Stimulated activated CD4-positive, alpha-beta T cell treated with anti-CD3 and anti-CD28 coated beads, Interleukin-1b, Interleukin-23, amount 100 ng/mL, for 48 hours (primary cell): ENCODE measurements at regions not wholly inside any gene's neighbourhood (a gene's known extent, or its start where the extent isn't known, plus 50 kb on each side); places are given as distances from the start of the nearest gene placed in this dataset.

Source experiments
- DNase-seq: peaks from one replicate; pipeline ENCODE4 v3.0.0-alpha.2; 2020

DNA sequence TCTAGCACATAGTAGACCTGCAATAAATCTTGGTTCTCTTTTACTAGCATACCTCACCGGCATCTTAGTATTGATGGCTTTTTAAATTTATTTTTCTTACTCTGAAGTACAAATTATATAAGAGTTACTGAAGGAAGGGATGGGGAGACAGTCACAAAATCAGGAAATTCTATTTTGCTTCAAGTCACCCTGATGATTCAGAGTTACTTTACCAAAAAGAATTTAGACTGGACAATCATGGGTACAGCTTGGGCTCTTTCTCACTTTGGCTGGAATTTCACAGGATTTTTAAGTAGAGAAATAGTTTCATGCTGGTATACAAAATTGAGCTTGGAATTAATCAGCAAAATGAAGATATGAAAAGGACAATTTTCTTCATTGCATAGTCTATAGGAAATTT lies 919.2 kb downstream of the METTL15 start:
- DNase-seq = no peak

DNA sequence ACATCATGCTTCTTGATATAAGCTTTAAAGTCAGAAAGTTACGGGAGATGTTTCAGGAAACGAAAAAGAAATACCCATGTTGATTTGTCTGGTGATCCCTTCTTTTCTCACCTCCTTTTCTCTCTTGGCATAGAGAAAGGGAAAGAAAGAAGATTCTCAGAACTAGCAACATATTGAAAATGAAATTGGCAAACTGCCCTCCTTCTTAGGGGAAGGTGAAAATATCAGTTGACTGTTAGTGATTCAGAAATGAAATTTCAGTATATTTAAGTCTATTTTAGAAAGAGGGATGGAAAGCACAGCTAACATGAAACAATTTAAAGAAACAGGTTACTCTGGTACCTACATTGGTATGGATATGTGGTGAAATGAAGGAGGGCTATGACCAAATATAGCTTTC lies 918.1 kb downstream of the METTL15 start:
- DNase-seq = no peak

DNA sequence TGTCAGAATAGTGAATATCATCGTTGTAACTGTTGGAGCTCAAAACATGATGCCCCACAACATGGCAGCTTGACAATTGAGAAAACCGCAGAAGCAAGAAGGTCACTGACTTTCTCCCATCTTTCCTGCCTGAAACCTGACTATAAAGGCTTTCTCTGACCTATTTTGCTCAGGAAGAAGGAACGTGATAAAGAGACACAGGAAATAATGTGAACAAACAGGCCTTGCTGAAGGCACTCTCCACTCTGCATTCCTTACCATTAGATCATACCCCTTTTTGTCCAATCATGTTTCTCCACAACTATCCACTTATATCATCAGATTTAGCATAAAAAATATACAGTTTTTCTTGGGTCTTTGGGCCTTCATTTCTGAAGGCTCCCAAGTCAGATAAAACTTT lies 916.8 kb downstream of the METTL15 start:
- no peak for DNase-seq

DNA sequence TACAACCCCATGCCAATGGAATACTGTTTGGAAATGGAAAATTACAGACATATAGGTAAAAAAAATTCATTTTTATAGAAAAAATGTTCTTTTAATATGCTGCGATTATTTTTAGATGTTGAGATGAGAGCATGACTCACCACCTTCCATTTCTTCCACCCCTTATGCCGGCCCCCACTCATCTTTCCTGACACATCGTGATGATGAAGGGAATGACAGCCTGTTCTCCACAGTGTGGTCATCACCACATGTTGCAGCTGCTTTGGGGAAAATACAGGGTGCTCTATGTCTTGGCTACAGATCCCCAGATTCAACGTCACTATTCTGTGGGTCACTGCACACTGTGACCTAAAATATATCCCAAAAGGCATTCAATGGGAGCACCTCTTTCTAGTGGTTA lies 916.2 kb downstream of the METTL15 start:
- no peak for DNase-seq

DNA sequence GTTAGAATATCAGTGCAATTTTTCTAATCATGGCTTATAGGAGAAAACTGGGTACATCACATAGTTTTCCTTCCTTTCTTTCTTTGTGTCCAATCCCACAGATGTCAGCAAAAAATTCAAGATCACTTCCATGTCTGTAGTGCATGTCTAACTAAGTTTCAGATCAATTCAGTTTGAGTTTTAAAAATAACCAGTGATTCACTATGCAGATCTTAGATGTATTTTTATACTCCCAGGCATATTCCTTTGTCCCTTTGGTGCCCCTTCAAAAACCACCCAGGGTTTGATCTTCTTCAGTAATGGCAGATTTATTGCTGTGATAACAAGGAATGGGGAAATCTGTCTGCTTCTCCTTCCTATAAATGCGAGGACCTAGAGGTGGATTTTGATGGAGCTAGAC lies 915.6 kb downstream of the METTL15 start:
- DNase-seq = no peak

DNA sequence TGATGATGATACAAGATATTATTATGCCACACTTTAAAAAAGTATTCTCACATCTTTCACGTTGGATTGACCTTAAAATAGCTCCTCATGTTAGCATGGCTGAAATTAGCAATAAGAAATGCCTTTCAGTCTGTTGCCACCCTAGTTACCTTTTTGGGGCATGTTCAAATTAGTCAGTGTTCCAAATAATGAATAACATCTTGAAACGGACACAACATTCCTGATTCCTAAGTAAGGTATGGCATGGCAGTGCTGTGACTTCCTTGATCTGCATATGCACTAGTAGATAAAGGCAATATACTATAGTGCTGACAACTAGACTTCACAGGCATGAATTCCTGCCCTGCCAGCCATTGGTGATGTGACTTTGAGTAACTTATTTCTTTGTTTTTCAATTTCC lies 914.5 kb downstream of the METTL15 start:
- no peak for DNase-seq

DNA sequence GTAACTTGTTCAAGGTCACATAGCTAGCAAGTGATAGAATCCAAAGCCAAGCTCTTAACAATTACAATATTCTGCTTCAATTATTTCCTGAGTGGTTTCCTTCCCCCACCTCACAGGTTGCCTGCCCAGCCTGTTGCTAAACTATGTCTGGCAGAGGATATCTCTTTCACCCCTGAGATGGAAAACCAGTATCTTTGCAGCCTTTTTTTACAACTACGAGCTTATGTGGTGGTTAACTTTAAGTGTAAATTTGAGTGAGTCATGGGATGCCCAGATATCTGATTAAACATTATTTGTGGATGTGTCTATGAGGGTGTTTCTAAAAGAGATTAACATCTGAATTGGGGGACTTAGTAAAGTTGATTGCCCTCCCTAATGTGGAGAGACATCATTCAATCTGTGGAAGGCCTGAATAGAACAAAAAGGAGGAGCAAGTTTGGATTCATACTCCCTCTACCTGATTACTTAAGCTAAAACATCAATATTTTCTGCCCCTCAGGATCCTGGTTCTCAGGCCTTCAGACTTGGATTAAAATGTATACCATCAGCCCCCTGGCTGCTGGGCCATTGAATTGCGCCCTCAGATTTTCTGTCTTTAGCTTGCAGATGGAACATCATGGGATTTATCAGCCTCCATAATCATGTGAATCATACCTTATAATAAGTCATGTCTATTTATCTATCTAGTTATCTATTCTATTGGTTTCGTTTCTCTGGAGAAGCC lies 911.9 kb downstream of the METTL15 start:
- DNase-seq = no peak

DNA sequence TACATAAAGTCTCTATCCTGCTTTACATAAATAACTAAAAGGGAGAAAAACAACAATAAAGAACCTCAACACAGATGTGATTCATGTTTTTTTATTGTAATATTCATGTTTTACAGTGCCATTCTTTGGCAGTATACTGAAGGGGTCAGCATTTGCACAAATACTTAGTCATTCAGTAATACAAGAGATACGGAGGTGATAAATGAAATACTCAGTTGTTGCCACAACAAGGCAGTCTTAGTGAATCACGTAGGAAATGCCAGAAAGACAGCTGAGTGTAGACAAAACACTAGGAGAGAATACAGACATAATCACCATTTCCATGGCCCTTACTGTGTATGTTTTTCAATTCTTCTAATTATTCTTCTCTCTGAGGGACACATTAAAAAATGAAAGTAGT lies 910.4 kb downstream of the METTL15 start:
- no peak for DNase-seq

DNA sequence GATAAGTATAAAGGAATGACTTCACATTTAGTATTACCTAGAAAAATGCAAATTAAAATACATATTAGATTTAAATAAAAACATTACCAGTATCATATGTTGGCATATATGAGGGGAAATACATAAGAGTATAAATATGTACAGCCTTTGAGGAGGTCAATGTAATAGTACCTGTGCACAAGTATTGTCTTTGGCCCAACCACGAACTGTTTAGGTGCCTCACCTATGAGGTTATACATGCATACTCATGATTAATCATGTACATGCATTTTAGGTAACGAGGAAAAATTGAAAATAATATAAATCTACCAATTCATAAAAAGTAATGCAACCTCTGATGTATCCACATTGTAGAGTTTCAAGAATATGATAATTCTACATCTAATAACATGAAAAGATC lies 909.8 kb downstream of the METTL15 start:
- DNase-seq = no peak

DNA sequence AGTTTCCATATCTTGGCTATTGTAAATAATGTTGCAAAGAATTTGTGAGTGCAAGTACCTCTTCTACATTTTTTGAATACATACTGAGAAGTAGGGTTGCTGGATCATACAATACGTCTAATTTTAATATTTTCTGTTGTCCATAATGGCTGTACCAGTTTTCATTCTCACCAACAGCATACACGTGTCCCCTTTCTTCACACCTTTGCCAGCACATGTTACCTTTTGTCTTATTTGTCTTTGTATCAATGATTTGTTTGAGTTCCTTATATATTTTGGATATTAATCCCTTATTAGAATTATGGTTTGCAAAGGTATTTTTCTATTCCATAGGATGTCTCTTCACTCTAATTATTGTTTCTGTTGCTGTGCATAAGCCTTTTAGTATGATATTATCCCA lies 904.3 kb downstream of the METTL15 start:
- no peak for DNase-seq

DNA sequence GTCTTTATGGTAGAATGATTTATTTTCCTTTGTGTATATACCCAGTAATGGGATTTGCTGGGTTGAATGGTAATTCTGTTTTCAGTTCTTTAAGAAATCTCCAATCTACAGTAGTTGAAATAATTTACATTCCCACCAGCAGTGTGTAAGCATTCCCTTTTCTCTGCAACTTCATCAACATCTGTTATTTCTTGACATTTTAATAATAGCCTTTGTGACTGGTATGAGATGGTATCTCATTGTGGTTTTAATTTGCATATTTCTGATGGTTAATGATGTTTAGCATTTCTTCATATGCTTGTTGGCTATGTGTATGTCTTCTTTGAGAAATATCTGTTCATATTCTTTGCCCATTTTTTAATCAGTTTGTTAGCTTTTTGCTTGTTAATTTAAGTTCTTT lies 901.2 kb downstream of the METTL15 start:
- DNase-seq = no peak

DNA sequence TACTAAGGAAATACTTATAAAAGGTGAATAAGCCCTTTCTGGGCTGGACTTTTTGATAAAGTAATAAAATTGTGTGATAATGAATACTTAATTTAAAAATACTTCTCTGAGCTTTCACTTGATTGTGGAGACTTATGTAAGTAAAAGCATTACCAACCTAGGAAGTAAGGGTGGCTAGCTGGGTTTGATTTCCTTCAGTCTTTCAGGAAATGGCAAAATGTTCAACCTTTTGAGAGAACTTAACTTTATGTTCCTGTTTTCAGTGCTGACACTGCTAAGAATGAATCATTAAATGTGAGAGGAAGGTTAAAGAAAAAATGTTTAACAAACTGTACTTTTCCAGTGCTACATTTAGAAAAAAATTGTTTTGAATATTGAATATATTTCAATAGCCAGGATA lies 900.3 kb downstream of the METTL15 start:
- DNase-seq = no peak

DNA sequence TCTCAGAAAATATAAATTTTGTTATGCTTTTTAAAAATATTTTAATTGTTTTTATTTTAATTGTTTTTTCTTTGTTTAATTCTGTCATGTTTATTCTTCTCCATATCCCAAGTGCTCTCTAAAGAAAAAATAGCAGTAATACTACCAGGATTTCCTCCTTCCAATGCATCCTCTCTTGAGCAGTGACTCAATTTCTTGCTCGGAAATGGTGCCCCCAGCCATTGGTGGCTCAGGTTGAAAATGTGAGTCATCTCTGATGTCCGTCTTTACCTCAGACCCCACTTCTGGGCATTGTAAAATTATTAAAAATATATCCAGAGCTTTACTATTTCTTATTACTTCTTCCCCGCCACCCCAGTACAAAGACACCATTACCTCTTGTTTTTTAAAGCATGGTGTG lies 898.5 kb downstream of the METTL15 start:
- no peak for DNase-seq

DNA sequence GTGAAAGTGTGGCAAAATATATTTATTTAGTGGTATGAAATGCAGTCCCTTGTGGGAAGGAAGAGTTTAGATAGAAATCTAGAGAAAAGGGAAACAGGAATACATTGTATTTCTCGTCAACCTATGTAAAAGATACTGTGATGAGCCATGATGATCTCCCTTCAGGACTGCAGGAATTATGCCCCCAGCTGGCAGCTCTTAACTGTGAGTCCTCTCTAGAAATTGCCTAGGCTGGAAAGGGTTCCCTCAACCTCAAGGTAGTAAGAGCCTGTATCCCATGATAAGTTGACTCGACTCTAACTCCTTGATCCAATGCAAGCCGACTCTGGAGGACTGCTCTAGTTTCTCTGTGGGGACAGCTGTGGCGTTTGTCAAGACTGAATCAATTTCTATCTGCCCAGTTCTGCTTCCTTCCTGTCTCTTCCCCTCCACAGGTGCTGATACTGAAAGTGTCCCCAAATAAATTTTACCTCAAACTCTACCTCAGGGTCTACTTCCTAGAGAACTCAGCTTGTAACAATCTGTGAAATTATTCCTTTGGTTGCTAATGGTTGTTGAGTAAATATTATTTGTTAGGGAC lies 897.3 kb downstream of the METTL15 start:
- no peak for DNase-seq

DNA sequence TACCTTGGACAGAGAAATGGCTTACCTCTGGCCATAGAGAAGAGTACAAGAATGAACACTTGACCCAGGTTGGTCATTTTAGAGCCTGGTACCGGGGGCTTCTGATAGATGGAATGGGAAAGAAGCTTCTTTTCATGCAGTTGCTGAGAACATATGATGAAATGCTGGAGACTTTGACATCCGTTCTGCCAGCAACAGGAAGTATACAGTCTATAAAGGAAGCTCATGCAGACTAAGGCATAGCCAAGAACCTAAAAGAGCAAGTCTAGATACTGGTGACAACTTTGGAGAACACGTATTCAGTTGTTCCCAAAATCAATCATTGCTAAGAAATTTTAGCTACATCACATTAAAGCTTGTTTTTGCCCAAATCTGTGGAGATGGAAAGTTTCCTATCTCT lies 894.6 kb downstream of the METTL15 start:
- no peak for DNase-seq

DNA sequence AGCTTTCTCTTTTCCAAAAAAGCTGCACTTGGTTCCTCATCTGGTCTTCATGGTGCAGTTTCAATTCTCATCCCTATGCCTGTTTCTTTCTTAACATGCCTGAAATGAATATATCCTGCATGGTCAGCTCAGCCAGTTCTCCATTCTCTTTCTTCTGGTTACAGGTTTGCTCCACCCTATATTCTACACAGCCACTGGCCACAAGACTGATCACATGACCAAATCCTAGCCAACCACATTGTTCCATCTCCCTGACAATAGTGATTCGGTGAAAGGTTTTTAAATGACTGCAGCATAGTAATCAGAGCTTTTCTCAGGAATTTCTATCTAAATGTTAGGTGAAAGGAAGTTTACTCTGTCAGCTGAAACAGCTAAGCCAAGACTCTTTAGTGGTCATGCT lies 891.4 kb downstream of the METTL15 start:
- no peak for DNase-seq

DNA sequence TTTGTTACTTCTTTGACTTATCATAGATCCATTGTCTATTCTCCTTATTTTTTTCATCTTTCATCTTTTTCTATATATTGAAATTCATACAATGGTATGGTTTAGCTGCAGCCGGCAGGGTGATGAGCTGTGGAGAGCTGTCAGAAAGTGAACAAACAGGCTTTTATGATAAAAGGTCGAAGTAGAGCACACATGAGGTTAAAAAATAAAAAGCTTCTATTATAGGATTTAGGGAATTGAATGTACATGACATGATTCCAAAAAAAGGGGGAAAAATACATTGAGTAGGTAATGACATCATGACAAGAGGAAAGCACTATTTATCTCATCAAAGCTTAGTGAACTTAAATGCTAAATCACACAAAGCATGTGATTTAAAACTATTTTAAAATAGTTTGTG lies 884.8 kb downstream of the METTL15 start:
- DNase-seq = no peak

DNA sequence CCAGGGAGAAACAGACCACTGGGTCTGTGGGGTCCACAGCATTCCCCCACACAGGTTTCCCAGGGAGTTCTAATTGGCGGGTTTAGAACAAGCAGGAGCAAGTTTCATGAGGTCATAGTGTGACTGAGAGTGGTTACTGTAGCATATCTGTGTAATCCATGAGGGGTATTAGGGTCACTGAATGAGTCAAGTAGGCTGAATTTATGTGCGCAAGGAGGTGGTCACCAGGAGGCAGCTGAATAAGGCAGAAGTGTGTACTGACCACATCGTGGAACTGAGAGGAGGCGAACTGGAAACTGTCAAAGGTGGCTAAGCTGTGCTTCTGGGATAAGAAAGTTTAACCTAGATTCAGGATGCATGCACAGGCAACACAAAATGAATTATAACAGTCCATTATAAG lies 876.0 kb downstream of the METTL15 start:
- DNase-seq = no peak

DNA sequence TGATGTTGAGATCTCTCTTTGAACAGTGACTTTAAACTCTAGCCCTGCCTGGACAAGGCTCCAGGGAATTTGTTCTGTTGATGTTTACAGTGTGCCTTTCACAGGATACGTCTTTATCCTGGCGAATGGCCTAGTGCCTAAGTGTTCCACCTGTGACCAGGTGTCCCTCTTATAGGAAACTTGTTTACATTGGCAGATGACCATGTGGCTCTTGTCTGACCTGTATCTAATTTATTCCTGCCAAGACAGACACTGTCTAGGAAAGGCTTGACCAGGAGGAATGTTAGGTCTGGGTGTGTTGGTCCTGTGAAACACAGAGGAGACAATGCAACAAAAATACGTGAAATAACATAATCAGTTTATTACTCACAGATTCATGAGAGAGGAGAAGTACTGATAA lies 875.6 kb downstream of the METTL15 start:
- DNase-seq = no peak

DNA sequence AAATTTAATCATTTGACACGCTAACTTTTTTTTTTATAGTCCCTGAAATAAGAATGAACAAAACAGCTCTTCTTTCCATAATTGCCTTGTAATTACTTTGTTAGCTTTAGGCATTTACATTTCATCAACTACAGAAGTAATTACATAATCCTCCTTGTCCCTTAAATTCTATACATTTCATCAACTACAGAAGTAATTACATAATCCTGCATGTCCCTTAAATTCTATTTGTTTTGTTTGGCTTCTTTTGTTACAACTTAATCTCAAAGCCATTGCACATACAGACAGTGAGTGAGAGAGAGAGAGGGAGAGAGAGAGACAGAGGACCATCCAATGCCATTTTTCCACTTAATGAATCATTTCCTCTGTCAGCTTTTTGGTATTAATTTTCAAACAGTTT lies 873.2 kb downstream of the METTL15 start:
- no peak for DNase-seq

DNA sequence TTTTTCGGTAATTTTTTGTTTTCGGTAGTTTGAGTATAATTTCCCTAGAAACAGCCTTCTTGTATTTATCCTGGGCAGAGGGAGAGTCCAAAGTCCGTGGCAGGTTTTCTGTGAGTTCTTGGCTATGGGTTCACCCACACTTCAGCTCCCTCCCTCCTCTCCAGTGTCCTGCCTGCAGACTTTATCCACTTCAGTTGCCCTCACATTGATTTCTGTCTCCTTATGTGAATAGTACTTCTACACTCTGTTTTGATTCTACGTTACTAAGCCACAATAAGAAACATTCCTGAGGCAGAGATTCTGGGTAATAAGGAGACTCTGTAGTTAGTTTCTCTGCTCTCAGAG lies 868.6 kb downstream of the METTL15 start:
- DNase-seq = no peak

DNA sequence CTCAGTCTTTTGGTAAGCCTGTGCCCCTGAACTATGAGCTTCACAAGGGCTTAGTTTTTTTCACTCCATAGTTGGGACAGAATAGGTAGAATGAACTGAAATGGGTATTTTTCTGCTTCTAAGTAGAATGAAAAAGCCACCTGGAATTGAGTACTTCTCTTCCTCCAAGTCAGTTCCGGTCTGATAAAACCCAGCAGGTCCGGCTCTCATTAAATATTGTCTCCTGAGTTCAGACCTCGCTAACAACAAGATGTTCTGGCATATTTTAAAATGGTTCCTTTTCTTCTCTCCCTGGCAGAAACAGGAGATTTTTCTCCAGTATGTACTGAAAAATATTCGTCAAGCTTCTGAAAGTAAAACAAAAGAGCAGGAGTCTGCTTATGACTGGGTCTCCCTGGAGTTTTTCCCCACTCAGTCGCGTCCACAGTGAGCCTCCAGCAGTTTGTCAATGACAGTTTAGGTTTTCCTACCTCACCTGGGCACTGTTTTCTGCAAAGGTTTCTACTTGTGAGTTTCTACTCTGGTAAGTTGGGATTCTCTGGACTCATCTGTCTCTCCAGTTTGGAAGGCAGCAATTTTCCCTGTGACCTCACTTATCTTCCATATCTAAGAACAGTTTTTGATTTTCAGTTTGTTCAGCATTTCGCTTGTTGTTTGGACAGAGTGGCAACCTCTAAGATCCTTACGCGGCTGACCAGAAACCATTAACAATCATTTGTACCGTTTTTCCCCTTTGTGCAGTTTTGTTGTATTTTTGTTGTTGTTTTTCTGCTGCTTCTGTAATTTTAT lies 868.0 kb downstream of the METTL15 start:
- DNase-seq = no peak

DNA sequence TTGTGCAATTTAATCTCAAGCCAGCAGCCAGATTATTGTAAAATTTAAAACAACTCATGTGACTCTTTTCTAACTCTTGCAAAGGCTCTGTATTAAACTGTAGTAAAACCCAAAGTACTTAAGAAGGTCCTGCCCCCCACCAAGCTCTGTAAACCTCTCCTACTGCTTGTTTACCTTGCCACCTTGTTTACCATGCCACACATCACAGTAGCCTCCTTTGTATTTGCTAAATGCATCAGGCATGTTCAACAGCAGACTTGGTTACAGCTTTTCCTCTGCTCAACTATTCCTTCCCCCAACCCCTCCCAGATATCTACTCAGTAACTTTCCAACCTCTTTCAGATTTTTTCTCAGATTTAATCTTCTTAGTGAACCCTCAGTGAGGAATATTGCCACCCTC lies 861.6 kb downstream of the METTL15 start:
- DNase-seq = no peak

DNA sequence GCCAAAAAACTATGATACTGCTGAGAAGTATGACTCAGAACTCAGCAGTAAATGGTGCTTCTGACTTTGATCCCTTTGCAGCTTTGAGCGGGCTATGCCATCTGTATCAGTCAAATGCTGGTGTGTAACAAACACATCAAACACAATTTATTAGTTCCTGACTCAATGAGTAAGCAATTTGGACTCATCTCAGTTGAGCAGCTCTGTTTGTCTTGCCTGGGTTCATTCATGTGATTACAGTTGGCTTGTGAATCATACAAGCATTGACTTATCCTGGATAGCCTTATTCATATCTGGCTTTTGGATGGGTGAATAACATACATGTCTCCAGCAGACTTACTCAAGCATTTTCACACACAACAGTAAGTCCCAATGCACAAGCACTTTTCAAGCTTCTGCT lies 858.8 kb downstream of the METTL15 start:
- no peak for DNase-seq

DNA sequence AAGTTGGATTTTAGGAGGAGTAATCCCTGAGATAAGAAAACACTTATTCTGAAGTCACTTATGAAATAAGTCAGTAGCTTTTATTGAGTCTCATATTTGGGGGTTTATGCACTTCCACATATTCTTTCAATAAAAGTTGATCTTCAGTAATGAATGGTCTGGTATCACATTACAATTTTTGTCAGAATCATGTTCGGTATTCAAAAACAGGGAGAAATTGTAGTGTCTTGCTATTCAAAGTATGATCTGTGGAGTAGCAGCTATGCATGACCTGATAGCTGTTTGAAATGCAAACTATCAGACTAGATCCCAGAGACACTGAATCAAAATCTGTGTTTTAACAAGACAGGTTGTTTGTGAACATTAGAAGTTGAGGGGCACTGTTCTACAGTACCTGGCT lies 857.6 kb downstream of the METTL15 start:
- no peak for DNase-seq
